SH-SY5Y (cell line): ENCODE measurements at regions not wholly inside any gene's neighbourhood (a gene's known extent, or its start where the extent isn't known, plus 50 kb on each side); places are given as distances from the start of the nearest gene placed in this dataset.

Experiments
- GATA2 ChIP-seq: IDR thresholded peaks from 2 replicates; pipeline ENCODE4 v1.6.1; 2011; ENCODE audit warnings: mild to moderate bottlenecking, low read depth, low read length
- GATA3 ChIP-seq: IDR thresholded peaks from 2 replicates; pipeline ENCODE4 v1.6.1; 2011; ENCODE audit warnings: low read depth, mild to moderate bottlenecking, low read length, moderate library complexity

- TF ChIP-seq GATA2 = no peak
- no peak for TF ChIP-seq GATA3
These were observed 623.8 kb downstream of the MMUT start for GRCh38 chr6:48839206-48839605.
